ENCODE measurements at regions not wholly inside any gene's neighbourhood (a gene's known extent, or its start where the extent isn't known, plus 50 kb on each side); places are given as distances from the start of the nearest gene placed in this dataset.

DNA sequence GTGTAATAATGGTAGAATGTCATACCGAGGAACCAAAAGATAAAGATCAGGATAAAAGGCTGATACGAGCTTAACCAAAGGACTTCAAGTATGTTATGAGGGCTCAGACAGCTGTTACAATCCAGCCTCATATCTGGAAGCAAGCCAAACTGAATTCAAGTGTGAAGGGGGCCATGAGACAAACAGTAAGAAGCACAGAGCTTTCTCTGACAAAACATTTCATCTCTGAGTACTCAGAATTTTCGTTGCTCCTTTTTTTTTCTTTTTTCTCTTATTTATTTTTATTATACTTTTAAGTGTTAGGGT lies 52.9 kb upstream of the CD180 start:
- ATAC-seq (ENCODE audit: insufficient number of reproducible peaks, low FRiP score, low read depth) (no peak), DNase-seq (ENCODE audit: low spot score) (no peak)
- TF ChIP-seq, protein P1, sequence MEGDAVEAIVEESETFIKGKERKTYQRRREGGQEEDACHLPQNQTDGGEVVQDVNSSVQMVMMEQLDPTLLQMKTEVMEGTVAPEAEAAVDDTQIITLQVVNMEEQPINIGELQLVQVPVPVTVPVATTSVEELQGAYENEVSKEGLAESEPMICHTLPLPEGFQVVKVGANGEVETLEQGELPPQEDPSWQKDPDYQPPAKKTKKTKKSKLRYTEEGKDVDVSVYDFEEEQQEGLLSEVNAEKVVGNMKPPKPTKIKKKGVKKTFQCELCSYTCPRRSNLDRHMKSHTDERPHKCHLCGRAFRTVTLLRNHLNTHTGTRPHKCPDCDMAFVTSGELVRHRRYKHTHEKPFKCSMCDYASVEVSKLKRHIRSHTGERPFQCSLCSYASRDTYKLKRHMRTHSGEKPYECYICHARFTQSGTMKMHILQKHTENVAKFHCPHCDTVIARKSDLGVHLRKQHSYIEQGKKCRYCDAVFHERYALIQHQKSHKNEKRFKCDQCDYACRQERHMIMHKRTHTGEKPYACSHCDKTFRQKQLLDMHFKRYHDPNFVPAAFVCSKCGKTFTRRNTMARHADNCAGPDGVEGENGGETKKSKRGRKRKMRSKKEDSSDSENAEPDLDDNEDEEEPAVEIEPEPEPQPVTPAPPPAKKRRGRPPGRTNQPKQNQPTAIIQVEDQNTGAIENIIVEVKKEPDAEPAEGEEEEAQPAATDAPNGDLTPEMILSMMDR (IDR thresholded peaks at IDR 0.05) = no peak

DNA sequence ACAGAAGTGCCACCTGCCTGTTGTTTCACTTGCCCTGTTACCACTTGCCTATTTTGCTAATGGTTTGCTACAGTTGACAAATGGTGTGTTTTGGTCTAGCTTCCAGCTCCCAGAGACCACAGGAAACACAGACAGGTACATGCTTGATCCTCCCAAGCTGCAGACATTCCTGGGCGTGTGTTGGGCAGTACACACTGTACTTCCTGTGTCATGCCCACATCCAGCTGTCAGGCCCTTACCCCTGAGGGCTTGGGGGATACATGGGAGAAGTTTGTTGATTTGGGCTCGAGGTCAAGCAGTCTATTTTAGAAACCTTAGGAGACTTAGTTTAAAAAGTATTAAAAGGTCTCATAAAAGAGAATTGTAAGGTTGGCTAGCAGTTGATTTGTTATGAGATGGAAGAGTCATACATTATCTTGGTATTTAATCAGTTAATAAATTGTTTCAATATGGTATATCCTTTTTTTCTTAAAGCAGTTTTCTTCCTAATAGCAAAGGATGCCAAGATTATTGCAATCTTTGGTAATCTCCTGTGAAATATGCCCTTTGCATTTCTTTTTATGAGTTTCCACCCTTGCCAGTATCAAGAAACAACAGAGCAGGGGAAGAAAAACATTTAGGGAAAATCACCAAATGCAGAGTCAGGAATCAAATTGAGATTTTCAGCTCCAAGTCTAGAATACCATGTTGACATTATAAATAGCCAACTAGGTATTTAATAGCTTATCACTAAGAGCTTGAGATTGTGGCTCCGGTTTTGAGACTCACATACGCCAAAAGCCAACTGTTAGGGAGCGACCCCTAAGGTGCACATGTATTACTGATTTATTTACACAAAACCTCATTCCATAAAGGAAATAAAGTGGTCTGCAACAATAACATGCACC lies 52.3 kb upstream of the CD180 start:
- Histone ChIP-seq H3K4me3 (no peak overlapping the region), H3K9me3 (no peaks in the 10 kb centered on the region), H3K27ac (peak overlapping the region; percentile 70 to 73), H3K27me3 (replicated peaks; ENCODE audit: insufficient read depth) (no peaks in the 10 kb centered on the region), H3K4me1 (ENCODE audit: control insufficient read depth in 1 of 2, low read depth in 2 of 2) (peaks cover 13 to 30% of the 10 kb centered on the region in 2 donors), H3K36me3 (no peaks in the 10 kb centered on the region)
- DNase-seq (ENCODE audit: low spot score) (no peak), ATAC-seq (ENCODE audit: insufficient number of reproducible peaks, low FRiP score, low read depth) (no peak)
- TF ChIP-seq, protein P1 (IDR thresholded peaks at IDR 0.05) = no peak

More for the DNA sequence above, 52.9 kb upstream of the CD180 start:
- Histone ChIP-seq H3K27me3 (replicated peaks; ENCODE audit: insufficient read depth) (no peaks in the 10 kb centered on the region), H3K4me1 (ENCODE audit: control insufficient read depth in 1 of 2, low read depth in 2 of 2) (peaks cover 13 to 30% of the 10 kb centered on the region in 2 donors), H3K27ac (peak overlapping the region; percentile 70 to 73), H3K9me3 (no peaks in the 10 kb centered on the region), H3K4me3 (no peak overlapping the region), H3K36me3 (no peaks in the 10 kb centered on the region)

DNA sequence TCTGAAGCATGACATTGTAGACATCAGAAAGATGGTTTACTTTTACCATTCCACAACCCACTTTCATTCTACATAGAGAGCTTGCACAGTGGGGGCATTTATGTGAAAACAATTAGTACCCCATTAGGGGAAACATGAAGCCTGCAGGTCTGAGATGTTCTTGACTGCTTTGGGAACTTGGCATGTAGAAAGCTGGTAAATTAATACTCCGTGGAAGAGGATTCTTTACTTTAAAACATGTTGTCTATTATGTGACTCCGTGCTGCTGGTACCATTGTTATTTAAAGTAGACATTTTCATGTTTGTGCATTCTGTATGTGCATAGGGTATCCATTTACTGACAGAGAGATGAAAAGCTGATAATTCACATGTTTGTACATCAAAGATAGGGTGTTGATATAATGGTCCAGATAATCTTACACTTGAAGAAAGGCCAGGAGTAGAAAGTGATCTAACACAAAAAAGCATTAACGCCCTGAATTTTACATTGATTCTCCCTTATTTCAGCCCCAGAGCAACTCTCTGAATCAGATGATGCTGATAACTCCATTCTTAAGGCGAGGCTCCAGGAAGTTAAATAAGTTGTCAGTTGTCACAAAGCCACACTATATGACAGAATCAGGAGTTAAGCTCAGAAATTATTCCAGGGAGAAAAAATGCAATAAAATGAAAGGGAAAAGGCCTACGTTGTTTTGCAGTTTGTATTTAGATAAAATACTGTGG lies 50.1 kb upstream of the CD180 start:
- ATAC-seq (ENCODE audit: insufficient number of reproducible peaks, low FRiP score, low read depth) (no peak), DNase-seq (ENCODE audit: low spot score) (no peak)
- Histone ChIP-seq H3K27ac (peak overlapping the region; percentile 6 to 58), H3K27me3 (replicated peaks; ENCODE audit: insufficient read depth) (no peaks in the 10 kb centered on the region), H3K36me3 (no peaks in the 10 kb centered on the region), H3K4me1 (ENCODE audit: control insufficient read depth in 1 of 2, low read depth in 2 of 2) (peaks cover 13 to 30% of the 10 kb centered on the region in 2 donors), H3K4me3 (no peak overlapping the region), H3K9me3 (no peaks in the 10 kb centered on the region)
- TF ChIP-seq, protein P1 (IDR thresholded peaks at IDR 0.05) = no peak
